ENCODE measurements at regions not wholly inside any gene's neighbourhood (a gene's known extent, or its start where the extent isn't known, plus 50 kb on each side); places are given as distances from the start of the nearest gene placed in this dataset.

DNA sequence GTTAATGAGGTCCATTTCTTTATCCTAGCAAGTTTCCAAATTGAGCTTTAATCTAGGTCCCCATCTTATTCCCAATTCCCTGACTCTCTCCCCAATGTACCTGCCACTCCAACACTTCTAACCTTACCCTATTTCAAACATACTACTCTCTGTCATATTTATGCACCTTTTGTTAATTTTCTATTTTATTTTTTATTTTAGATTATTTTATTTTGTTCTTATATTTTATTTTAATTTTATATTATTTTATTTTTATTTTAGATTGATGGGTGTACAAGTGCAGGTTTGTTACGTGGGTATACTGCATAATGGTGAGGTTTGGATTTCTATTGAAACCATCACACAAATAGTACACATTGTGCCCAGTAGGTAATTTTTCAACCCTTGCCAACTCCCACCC lies 333.9 kb upstream of the ERCC4 start:
- TF ChIP-seq RCOR1 (IDR thresholded peaks at IDR 0.05; ENCODE audit: low read length) (no peak), ZBTB33 (IDR thresholded peaks at IDR 0.05; ENCODE audit: borderline replicate concordance, low read depth) (no peak), POLR2AphosphoS5 (IDR thresholded peaks at IDR 0.05; ENCODE audit: low read depth, low read length) (no peak), TEAD4 (IDR thresholded peaks at IDR 0.05; ENCODE audit: borderline replicate concordance, insufficient read depth) (no peak), CTCF (IDR thresholded peaks at IDR 0.05) (no peak), CHD2 (IDR thresholded peaks at IDR 0.05; ENCODE audit: low read length, partially characterized antibody) (no peak), FOSL2 (IDR thresholded peaks at IDR 0.05; ENCODE audit: borderline replicate concordance, low read depth) (no peak), MAX (IDR thresholded peaks at IDR 0.05; ENCODE audit: low read depth) (no peak), FOXM1 (IDR thresholded peaks at IDR 0.05; ENCODE audit: low read depth) (no peak)

All from SK-N-SH (cell line).